IPS-18a (cell line): ENCODE measurements at regions not wholly inside any gene's neighbourhood (a gene's known extent, or its start where the extent isn't known, plus 50 kb on each side); places are given as distances from the start of the nearest gene placed in this dataset.

Experiments
- H3K27ac ChIP-seq: one replicate; pipeline ENCODE4 v1.5.1; 2013; ENCODE audit warnings: low read length
- H3K27me3 ChIP-seq: one replicate; pipeline ENCODE4 v1.6.1; 2013; ENCODE audit warnings: mild to moderate bottlenecking, low read length; ENCODE audit not compliant: control insufficient read depth, insufficient read depth
- H3K36me3 ChIP-seq: one replicate; pipeline ENCODE4 v1.6.1; 2013; ENCODE audit warnings: low read depth, low read length; ENCODE audit not compliant: control insufficient read depth
- H3K4me1 ChIP-seq: one replicate; pipeline ENCODE4 v1.6.1; 2013; ENCODE audit warnings: low read depth, low read length; ENCODE audit not compliant: control insufficient read depth
- H3K4me3 ChIP-seq: one replicate; pipeline ENCODE4 v1.5.1; 2013; ENCODE audit warnings: low read length
- H3K9ac ChIP-seq: one replicate; pipeline ENCODE4 v1.6.1; 2013; ENCODE audit warnings: mild to moderate bottlenecking, low read length, moderate library complexity
- H3K9me3 ChIP-seq: one replicate; pipeline ENCODE4 v1.6.1; 2013; ENCODE audit warnings: low read depth, low read length; ENCODE audit not compliant: control insufficient read depth

- Histone ChIP-seq H3K36me3 (no peaks in the 10 kb centered on the region), H3K9ac (no peak overlapping the region), H3K4me1 (no peaks in the 10 kb centered on the region), H3K9me3 (peaks cover 13% of the 10 kb centered on the region), H3K4me3 (no peak overlapping the region), H3K27me3 (no peaks in the 10 kb centered on the region), H3K27ac (no peak overlapping the region)
These were observed 733.8 kb downstream of the BRINP1 start for GRCh38 chr9:118635416-118635815.

DNA sequence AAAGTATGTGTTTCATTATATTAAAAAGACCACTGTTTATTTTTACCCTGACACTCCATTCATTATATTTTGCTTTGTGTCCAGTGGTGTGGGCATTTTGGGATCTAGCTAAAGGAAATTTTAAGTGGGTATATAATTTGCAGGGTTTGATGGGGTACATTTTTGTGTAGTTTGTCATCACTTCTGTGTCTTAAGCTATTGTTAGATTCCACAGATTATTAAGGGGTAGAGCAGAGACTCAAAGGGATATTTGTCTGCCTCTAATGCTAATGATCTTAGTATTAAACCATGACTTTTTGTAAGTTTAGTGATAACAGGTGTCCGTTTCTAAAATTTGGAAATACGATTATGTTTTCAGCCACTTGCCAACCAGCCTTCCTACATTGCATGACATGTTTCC lies 731.6 kb downstream of the BRINP1 start:
- Histone ChIP-seq H3K27me3 (no peaks in the 10 kb centered on the region), H3K4me1 (peaks cover under 1% of the 10 kb centered on the region), H3K9ac (no peak overlapping the region), H3K36me3 (no peaks in the 10 kb centered on the region), H3K4me3 (no peak overlapping the region), H3K9me3 (peaks cover 13% of the 10 kb centered on the region), H3K27ac (no peak overlapping the region)

GRCh38 chr9:118640836-118641560 lies 728.2 kb downstream of the BRINP1 start:
- Histone ChIP-seq H3K36me3 (no peaks in the 10 kb centered on the region), H3K9me3 (peaks cover 13% of the 10 kb centered on the region), H3K27me3 (no peaks in the 10 kb centered on the region), H3K27ac (no peak overlapping the region), H3K9ac (no peak overlapping the region), H3K4me1 (peaks cover 12% of the 10 kb centered on the region), H3K4me3 (no peak overlapping the region)

- Histone ChIP-seq H3K9me3 (peaks cover 17% of the 10 kb centered on the region), H3K27ac (no peak overlapping the region), H3K27me3 (no peaks in the 10 kb centered on the region), H3K4me3 (no peak overlapping the region), H3K9ac (no peak overlapping the region), H3K36me3 (no peaks in the 10 kb centered on the region), H3K4me1 (peaks cover 12% of the 10 kb centered on the region)
These were observed 726.1 kb downstream of the BRINP1 start for GRCh38 chr9:118643118-118643517.

DNA sequence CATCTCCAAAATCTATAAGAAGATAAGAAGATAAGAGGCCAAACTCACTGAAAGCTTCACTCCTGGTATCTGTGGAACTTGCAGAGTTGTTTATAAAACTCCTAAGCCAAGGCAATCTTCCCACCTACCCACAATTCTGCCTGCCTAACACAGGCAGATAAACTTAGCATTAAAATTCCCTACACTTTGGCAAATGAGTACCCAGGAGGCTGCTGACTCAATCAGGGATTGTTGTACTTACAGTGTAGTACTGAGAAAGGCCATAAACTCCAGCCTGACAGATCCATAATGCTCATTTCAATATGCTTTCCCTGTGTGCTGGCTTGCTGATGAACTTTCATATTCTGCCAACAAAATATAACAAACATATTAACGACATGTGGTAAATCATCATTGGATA lies 725.2 kb downstream of the BRINP1 start:
- H3K9ac ChIP-seq = no peak overlapping the region
- H3K36me3 ChIP-seq = no peaks in the 10 kb centered on the region
- no peak overlapping the region for H3K4me3 ChIP-seq
- H3K4me1 ChIP-seq = peaks cover 12% of the 10 kb centered on the region
- H3K9me3 ChIP-seq = peaks cover 12% of the 10 kb centered on the region
- H3K27ac ChIP-seq = no peak overlapping the region
- H3K27me3 ChIP-seq = no peaks in the 10 kb centered on the region

- peaks cover 12% of the 10 kb centered on the region for H3K4me1 ChIP-seq
- no peak overlapping the region for H3K27ac ChIP-seq
- H3K9ac ChIP-seq = no peak overlapping the region
- no peaks in the 10 kb centered on the region for H3K36me3 ChIP-seq
- H3K4me3 ChIP-seq = no peak overlapping the region
- H3K9me3 ChIP-seq = peaks cover 10% of the 10 kb centered on the region
- H3K27me3 ChIP-seq = no peaks in the 10 kb centered on the region
These were observed 721.9 kb downstream of the BRINP1 start for GRCh38 chr9:118647331-118647730.

- no peak overlapping the region for H3K9ac ChIP-seq
- no peak overlapping the region for H3K4me3 ChIP-seq
- H3K27me3 ChIP-seq = no peaks in the 10 kb centered on the region
- peaks cover 10% of the 10 kb centered on the region for H3K9me3 ChIP-seq
- H3K27ac ChIP-seq = no peak overlapping the region
- H3K4me1 ChIP-seq = no peaks in the 10 kb centered on the region
- H3K36me3 ChIP-seq = no peaks in the 10 kb centered on the region
These were observed 718.8 kb downstream of the BRINP1 start for GRCh38 chr9:118650417-118650816.

DNA sequence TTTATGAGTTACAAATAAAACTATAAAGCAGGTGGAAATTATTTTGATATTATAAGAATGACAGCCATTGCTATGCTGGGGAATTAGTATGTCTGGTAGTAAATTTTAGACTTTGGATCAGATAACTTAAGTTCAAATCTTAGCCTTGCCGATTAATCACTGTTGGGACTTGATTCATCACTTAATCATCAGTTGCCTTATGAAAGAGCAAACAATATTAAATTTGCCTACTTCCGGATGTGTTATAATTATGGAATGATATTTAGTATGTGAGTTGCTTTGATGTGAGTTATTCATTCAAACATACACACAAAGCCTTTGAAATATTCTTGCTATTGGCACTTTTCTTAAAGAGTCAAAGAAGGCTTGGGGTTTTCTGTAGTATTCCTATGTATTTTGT lies 717.7 kb downstream of the BRINP1 start:
- no peaks in the 10 kb centered on the region for H3K27me3 ChIP-seq
- no peaks in the 10 kb centered on the region for H3K4me1 ChIP-seq
- no peak overlapping the region for H3K4me3 ChIP-seq
- no peaks in the 10 kb centered on the region for H3K36me3 ChIP-seq
- no peak overlapping the region for H3K9ac ChIP-seq
- H3K9me3 ChIP-seq = no peaks in the 10 kb centered on the region
- H3K27ac ChIP-seq = no peak overlapping the region

DNA sequence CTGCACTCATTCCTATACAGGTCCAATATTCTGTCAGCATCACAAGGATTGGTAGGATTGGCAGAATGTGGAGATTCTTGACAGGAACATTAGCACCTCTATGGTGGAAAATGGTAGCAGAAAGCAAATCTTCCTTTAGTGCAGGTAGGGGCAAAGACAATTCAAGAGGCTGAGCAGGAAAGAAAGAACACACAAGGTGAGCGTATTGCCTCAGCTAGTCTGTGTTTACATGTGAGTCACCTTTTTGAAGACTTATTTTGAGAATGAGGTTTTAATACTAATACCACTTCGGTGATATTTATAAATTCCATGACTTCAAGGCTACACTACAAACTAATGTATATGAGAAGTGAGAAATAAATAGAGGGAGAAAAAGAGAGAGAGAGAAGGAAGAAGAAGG lies 717.0 kb downstream of the BRINP1 start:
- Histone ChIP-seq H3K36me3 (no peaks in the 10 kb centered on the region), H3K4me3 (no peak overlapping the region), H3K27me3 (no peaks in the 10 kb centered on the region), H3K27ac (no peak overlapping the region), H3K9ac (no peak overlapping the region), H3K9me3 (no peaks in the 10 kb centered on the region), H3K4me1 (no peaks in the 10 kb centered on the region)

DNA sequence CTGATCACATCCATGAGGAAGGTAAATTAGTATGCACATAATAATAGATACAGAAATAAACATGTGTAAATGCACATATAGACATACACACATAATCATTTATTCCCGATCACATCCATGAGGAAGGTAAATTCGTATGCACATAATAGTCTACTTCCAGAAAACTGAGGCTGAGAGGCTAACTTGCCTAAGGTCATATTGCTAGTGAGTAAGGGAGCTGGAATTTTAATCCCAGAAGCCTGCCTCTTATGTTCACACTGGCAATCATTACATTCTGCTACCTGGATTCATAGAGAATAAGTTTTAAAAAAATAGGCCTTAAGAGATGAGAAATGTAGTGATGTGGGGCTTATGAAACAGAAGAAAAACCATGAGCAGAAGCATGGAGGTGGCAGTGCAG lies 716.3 kb downstream of the BRINP1 start:
- Histone ChIP-seq H3K9ac (no peak overlapping the region), H3K27ac (no peak overlapping the region)

DNA sequence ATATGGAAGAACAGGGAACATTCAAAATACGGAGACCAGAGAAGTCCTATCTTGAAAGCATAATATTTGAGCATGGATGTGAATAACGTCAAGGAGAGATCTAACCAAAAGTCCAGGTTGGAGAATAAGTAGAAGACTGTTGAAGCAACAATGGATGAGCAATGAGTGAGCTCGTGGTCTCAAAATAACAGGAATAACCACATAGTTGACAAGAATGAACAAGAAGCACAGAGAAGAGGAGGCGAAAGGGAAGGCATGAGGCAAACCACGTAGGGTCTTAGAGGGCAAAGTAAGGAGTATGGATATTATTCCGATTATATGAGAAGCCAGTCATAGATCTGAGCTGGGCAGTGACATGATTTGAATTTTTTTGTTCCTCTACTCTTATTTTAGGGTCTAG lies 710.2 kb downstream of the BRINP1 start:
- H3K4me1 ChIP-seq = no peaks in the 10 kb centered on the region

More for the DNA sequence above, 716.3 kb downstream of the BRINP1 start:
- no peaks in the 10 kb centered on the region for H3K36me3 ChIP-seq
- no peak overlapping the region for H3K4me3 ChIP-seq
- H3K9me3 ChIP-seq = no peaks in the 10 kb centered on the region
- H3K4me1 ChIP-seq = no peaks in the 10 kb centered on the region
- H3K27me3 ChIP-seq = no peaks in the 10 kb centered on the region

GRCh38 chr9:118665226-118665919 lies 703.9 kb downstream of the BRINP1 start:
- H3K9ac ChIP-seq = no peak overlapping the region
- no peak overlapping the region for H3K27ac ChIP-seq
- no peaks in the 10 kb centered on the region for H3K9me3 ChIP-seq
- no peaks in the 10 kb centered on the region for H3K27me3 ChIP-seq
- no peak overlapping the region for H3K4me3 ChIP-seq
- no peaks in the 10 kb centered on the region for H3K36me3 ChIP-seq
- H3K4me1 ChIP-seq = peaks cover 5% of the 10 kb centered on the region

More for the DNA sequence above, 710.2 kb downstream of the BRINP1 start:
- H3K27ac ChIP-seq = no peak overlapping the region
- no peak overlapping the region for H3K9ac ChIP-seq
- H3K27me3 ChIP-seq = no peaks in the 10 kb centered on the region
- H3K9me3 ChIP-seq = no peaks in the 10 kb centered on the region
- H3K36me3 ChIP-seq = no peaks in the 10 kb centered on the region
- H3K4me3 ChIP-seq = no peak overlapping the region
